ENCODE measurements at regions not wholly inside any gene's neighbourhood (a gene's known extent, or its start where the extent isn't known, plus 50 kb on each side); places are given as distances from the start of the nearest gene placed in this dataset.

DNA sequence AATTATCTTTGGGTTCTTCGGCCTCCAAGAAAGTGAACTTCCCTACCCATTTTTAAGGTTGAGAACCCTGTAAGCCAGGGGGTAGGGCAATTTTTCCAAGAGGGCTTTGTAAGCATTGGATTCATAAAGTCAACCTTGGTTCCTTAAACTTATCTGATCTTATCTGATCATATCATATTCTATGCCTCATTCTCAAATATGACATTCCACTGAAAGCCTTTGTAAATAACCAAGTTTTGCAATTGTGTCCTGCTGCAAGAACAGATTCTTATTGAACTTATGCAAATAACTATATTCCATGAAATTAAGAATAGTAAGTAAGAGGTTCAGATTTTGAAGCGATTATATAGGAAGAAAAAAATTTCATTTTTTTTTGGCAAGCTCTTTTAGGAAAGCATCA is 649.5 kb downstream of the LRRC70 start:
- intact Hi-C loops (cut with DNase I; ENCODE audit: low total_unique reads) = no loop called here
- H3K4me3 ChIP-seq (ENCODE audit: low read depth, poor library complexity, severe bottlenecking) = no peak overlapping the region
- WGBS, 2 donors = 89 to 92% methylated on average over 2 of the region's 2 CpGs
- no peak for DNase-seq (ENCODE audit: low spot score in 2 of 2)
- no peak for TF ChIP-seq CTCF (IDR thresholded peaks at IDR 0.05)
- TF ChIP-seq POLR2A (IDR thresholded peaks at IDR 0.05) = no peak

DNA sequence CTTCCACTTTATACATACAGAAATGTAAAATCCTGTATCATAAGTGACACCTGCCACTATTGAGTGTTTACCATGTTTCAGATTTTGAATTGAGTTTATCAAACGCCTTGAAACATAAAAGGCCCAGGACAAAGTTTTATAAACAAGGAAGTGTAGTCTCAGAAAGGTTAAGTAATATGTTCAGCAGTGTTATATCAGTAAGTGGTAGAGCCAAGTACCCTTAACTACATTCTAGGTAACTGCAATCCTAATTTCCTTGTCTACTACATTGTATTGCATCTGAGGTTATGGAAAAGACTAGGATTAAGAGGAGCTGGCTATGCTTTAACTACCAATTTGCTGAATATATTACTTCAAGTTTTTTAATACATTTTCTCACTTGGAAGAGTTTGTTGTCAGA is 641.6 kb downstream of the LRRC70 start:
- no peak overlapping the region for H3K4me3 ChIP-seq (ENCODE audit: low read depth, poor library complexity, severe bottlenecking)
- intact Hi-C loops (cut with DNase I; ENCODE audit: low total_unique reads) = no loop called here
- DNase-seq (ENCODE audit: low spot score in 2 of 2) = no peak
- 75 to 80% methylated on average over 1 of the region's 1 CpG for WGBS, 2 donors
- TF ChIP-seq CTCF (IDR thresholded peaks at IDR 0.05) (no peak), POLR2A (IDR thresholded peaks at IDR 0.05) (no peak)

DNA sequence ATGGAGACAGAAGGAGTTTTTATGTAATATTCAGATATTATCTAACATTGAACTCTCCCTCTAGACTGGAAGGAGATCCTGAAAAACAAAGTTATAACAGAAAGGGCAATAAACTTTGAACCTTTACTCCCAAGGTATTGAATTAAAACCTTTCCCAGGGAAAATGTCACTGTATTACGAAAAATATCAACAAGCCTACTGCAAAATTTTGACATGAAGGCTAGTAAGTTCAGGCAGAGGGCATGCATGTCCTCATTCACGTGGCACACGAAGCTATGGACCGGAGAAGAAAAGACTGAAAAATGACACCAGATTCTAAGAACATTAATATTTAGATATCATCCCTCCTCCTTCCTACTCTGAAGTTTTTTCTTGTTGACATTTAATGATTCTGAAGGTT is 638.8 kb downstream of the LRRC70 start:
- DNase-seq (ENCODE audit: low spot score in 2 of 2) = no peak
- WGBS, 2 donors = 82 to 89% methylated on average over 4 of the region's 4 CpGs
- TF ChIP-seq POLR2A (IDR thresholded peaks at IDR 0.05) = no peak
- no peak for TF ChIP-seq CTCF (IDR thresholded peaks at IDR 0.05)
- intact Hi-C loops (cut with DNase I; ENCODE audit: low total_unique reads) = no loop called here
- no peak overlapping the region for H3K4me3 ChIP-seq (ENCODE audit: low read depth, poor library complexity, severe bottlenecking)

DNA sequence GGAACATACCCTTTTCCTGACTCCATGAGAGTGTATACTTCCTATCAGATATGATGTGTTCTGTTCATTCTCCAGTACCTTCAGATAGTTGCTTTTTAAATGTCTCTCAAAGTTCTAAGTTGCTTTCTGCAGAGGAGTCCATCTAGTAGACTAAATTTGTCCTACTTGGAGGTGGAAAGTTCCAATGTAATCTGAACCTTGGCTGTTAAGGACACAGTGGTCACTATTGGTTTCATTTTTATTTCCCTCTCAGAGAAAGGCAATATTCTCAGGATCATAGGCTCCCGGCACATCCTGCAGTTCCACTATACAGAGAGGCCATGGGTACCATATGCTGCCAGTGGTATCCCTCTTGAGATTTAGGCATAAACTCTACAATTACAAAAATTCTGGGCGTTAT is 634.6 kb downstream of the LRRC70 start:
- DNase-seq (ENCODE audit: low spot score in 2 of 2) = no peak
- WGBS, 2 donors = 80 to 90% methylated on average over 2 of the region's 2 CpGs
- TF ChIP-seq POLR2A (IDR thresholded peaks at IDR 0.05) (no peak), CTCF (IDR thresholded peaks at IDR 0.05) (no peak)
- intact Hi-C loops (cut with DNase I; ENCODE audit: low total_unique reads) = no loop called here
- H3K4me3 ChIP-seq (ENCODE audit: low read depth, poor library complexity, severe bottlenecking) = no peak overlapping the region

GRCh38 chr5:63211448-63212132 is 633.0 kb downstream of the LRRC70 start:
- intact Hi-C loops (cut with DNase I; ENCODE audit: low total_unique reads) = no loop called here
- WGBS, 2 donors = 24 to 30% methylated on average over 2 of the region's 2 CpGs
- H3K4me3 ChIP-seq (ENCODE audit: low read depth, poor library complexity, severe bottlenecking) = no peak overlapping the region
- TF ChIP-seq CTCF (IDR thresholded peaks at IDR 0.05) (no peak), POLR2A (IDR thresholded peaks at IDR 0.05) (no peak)
- DNase-seq (ENCODE audit: low spot score in 2 of 2) = no peak

DNA sequence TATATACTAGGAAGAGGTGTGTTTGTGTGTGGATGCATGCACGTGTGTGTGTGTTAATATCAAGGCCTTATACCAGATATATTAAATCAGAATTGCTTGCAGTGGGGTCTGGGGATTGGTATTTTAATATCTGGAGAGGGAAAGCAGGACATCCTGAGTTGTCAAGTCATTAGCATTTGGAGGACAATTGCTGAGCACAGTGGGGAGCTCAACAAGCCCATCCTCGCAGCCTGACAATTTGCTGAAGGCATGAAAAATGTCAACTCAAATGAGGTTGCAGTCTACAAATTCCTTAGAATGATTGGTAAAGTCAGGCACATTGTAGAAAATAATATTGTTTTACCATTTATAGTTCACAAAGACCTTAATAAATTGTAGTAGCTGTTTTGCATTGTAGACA is 627.4 kb downstream of the LRRC70 start:
- H3K4me3 ChIP-seq (ENCODE audit: low read depth, poor library complexity, severe bottlenecking) = no peak overlapping the region
- 43 to 49% methylated on average over 2 of the region's 2 CpGs for WGBS, 2 donors
- TF ChIP-seq CTCF (IDR thresholded peaks at IDR 0.05) = no peak
- TF ChIP-seq POLR2A (IDR thresholded peaks at IDR 0.05) = no peak
- intact Hi-C loops (cut with DNase I; ENCODE audit: low total_unique reads) = no loop called here
- DNase-seq (ENCODE audit: low spot score in 2 of 2) = no peak

All from lower leg skin (tissue), 4 donors.